GM12878 (cell line): ENCODE measurements at regions not wholly inside any gene's neighbourhood (a gene's known extent, or its start where the extent isn't known, plus 50 kb on each side); places are given as distances from the start of the nearest gene placed in this dataset.

Source experiments
- ATAC-seq: fragments of 200-7000 bp; cut with Tn5 transposase; 3 replicates; pipeline ENCODE4 v1.9.1; 2020; ENCODE audit warnings: mild to moderate bottlenecking, moderate library complexity
- BruUV-seq: library from RNA; stranded (reverse); fragments of 400-500 nt; replicated peaks from 2 replicates; lab custom pipeline; 2021; lab: Mats Ljungman, UMichigan
- CTCF ChIA-PET: fragments of 300-600 bp; sonication (Branson Sonifier 250); formaldehyde crosslinking; extraction: SDS; loops from one replicate; lab custom pipeline; 2021; ENCODE audit warnings: inconsistent platforms; lab: Yijun Ruan, JAX
- POLR2A ChIA-PET: fragments of 350-600 bp; formaldehyde crosslinking; extraction: SDS; loops from one replicate; lab custom pipeline; 2021; ENCODE audit warnings: inconsistent platforms; lab: Charles Lee
- RAD21 ChIA-PET: fragments of 300-600 bp; sonication (Branson Sonifier 250); formaldehyde crosslinking; loops from one replicate; lab custom pipeline; 2023; ENCODE audit warnings: antibody characterized with exemption; ENCODE audit not compliant: unreplicated experiment; lab: Charles Lee
- SMC1A ChIA-PET: fragments of 300-600 bp; sonication (Branson Sonifier 250); formaldehyde crosslinking; loops from one replicate; lab custom pipeline; 2023; ENCODE audit not compliant: unreplicated experiment, uncharacterized antibody; lab: Charles Lee
- DNase-seq: peaks from one replicate; pipeline ENCODE4 v3.0.0-alpha.2; 2011; ENCODE audit warnings: low read depth, low spot score
- FAIRE-seq: peaks from 3 replicates; lab custom pipeline; 2011; peaks lifted over from hg19 to GRCh38; lab: Jason Lieb, UNC
- H2AFZ ChIP-seq: 2 replicates; pipeline ENCODE4 v1.6.0; 2011; ENCODE audit warnings: low read depth, low read length, control low read depth; ENCODE audit not compliant: control insufficient read depth
- H3K27ac ChIP-seq: 2 replicates; pipeline ENCODE4 v1.5.1; 2011; ENCODE audit warnings: control low read depth; ENCODE audit not compliant: control insufficient read depth, insufficient read depth
- H3K27me3 ChIP-seq, 2 experiments: replicated peaks in 1 of 2; 2 replicates each; pipeline versions ENCODE4 v1.6.0 to v1.6.1; 2011; ENCODE audit warnings: low read length in 1 of 2; ENCODE audit not compliant: control insufficient read depth in 2 of 2, insufficient read depth in 2 of 2
- H3K36me3 ChIP-seq, 2 experiments: 2 replicates each; pipeline ENCODE4 v1.5.1; 2011; ENCODE audit warnings: low read length in 1 of 2; ENCODE audit not compliant: control insufficient read depth in 2 of 2, insufficient read depth in 2 of 2
- H3K4me1 ChIP-seq: 2 replicates; pipeline ENCODE4 v1.6.1; 2011; ENCODE audit warnings: mild to moderate bottlenecking, low read length, moderate library complexity, mixed read lengths; ENCODE audit not compliant: control insufficient read depth, insufficient read depth
- H3K4me2 ChIP-seq: 2 replicates; pipeline ENCODE4 v1.6.0; 2011; ENCODE audit warnings: control low read depth; ENCODE audit not compliant: control insufficient read depth, insufficient read depth
- H3K4me3 ChIP-seq: fragments of 200-600 bp; sonication (generic); 2 replicates; pipeline ENCODE4 v1.5.1; 2016
- H3K79me2 ChIP-seq: 2 replicates; pipeline ENCODE4 v1.6.0; 2011; ENCODE audit warnings: low read length; ENCODE audit not compliant: control insufficient read depth, insufficient read depth
- H3K9ac ChIP-seq: 2 replicates; pipeline ENCODE4 v1.8.0; 2011; ENCODE audit warnings: low read length, control low read depth, mixed read lengths; ENCODE audit not compliant: control insufficient read depth, insufficient read depth
- H3K9me3 ChIP-seq: replicated peaks from 3 replicates; pipeline ENCODE4 v1.5.1; 2011; ENCODE audit warnings: mild to moderate bottlenecking, low read length; ENCODE audit not compliant: control insufficient read depth, insufficient read depth
- H4K20me1 ChIP-seq: 2 replicates; pipeline ENCODE4 v1.6.0; 2011; ENCODE audit not compliant: control insufficient read depth, insufficient read depth
- BHLHE40 ChIP-seq, 2 experiments: fragments of 450-650 bp in 1 of 2; IDR thresholded peaks; 2 replicates each; pipeline ENCODE4 v1.6.1; 2011 to 2017; ENCODE audit warnings: low read depth in 2 of 2, borderline replicate concordance in 1 of 2, improper control_type of control experiment in 1 of 2, low read length in 1 of 2, mild to moderate bottlenecking in 1 of 2
- CBX3 ChIP-seq: fragments of 200-600 bp; sonication (generic); IDR thresholded peaks from 2 replicates; pipeline ENCODE4 v1.6.1; 2016; ENCODE audit warnings: low read depth, borderline replicate concordance
- KLF5 ChIP-seq: fragments of 450-650 bp; IDR thresholded peaks from 2 replicates; pipeline ENCODE4 v1.6.1; 2014; ENCODE audit warnings: mild to moderate bottlenecking; ENCODE audit not compliant: partially characterized antibody
- MEF2A ChIP-seq: IDR thresholded peaks from 2 replicates; pipeline ENCODE4 v1.6.1; 2011; ENCODE audit warnings: low read depth, mild to moderate bottlenecking, low read length, moderate library complexity; ENCODE audit not compliant: insufficient read depth
- MTA2 ChIP-seq: fragments of 450-650 bp; IDR thresholded peaks from 2 replicates; pipeline ENCODE4 v1.6.1; 2016; ENCODE audit warnings: low read depth, mild to moderate bottlenecking, moderate library complexity
- NFYB ChIP-seq: IDR thresholded peaks from 2 replicates; pipeline ENCODE4 v1.6.1; 2011; ENCODE audit warnings: low read depth, mild to moderate bottlenecking, low read length, improper control_type of control experiment, moderate library complexity; ENCODE audit not compliant: insufficient read depth
- POLR2AphosphoS5 ChIP-seq: IDR thresholded peaks from 2 replicates; pipeline ENCODE4 v1.6.1; 2011; ENCODE audit warnings: mild to moderate bottlenecking, low read length, inconsistent platforms
- TCF7 ChIP-seq: IDR thresholded peaks from 2 replicates; pipeline ENCODE4 v1.6.1; 2014; ENCODE audit warnings: antibody characterized with exemption, borderline replicate concordance
- WGBS: methylation state at CpG from one replicate; pipeline ENCODE4 v1.1.6; 2016; ENCODE audit warnings: low lambda C conversion rate; ENCODE audit not compliant: insufficient replicate concordance, insufficient coverage; ENCODE audit errors: missing lambda C conversion rate; 5-methylcytosine and 5-hydroxymethylcytosine counted together
- in situ Hi-C: fragments of 300-500 bp; cut with MboI; formaldehyde crosslinking; loops from 9 replicates; pipeline ENCODE4 v1.14.3; 2018; ENCODE audit warnings: mixed read lengths
- intact Hi-C: fragments of 100-400 bp; cut with micrococcal nuclease; formaldehyde crosslinking; loops from one replicate; pipeline ENCODE4 v1.14.2; 2022; ENCODE audit not compliant: unreplicated experiment
- TF ChIP-seq, protein P1 (sequence below): IDR thresholded peaks from 2 replicates; pipeline ENCODE4 v1.6.1; 2011; ENCODE audit warnings: low read depth, low read length, improper control_type of control experiment, borderline replicate concordance

DNA sequence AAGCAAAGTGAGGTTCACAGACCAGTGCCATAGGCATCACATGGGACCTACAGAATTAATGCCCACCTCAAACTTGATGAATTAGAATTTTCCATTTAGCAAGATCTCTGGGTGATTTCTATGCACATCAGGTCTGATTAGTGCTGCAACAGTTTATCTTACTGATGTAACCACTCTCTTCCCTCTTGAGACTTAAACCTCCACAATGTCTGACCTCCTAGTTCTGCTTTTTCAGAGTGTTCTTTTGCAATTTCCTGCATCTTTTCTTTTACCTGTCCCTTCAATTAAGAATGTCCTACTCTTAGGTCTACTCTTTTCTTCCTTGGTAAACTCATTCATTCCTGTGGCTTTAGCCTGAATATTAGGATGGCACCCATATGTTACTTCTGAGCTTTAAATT, 615.3 kb downstream of the TFAP2A start:
- no TSS peak for BruUV-seq

DNA sequence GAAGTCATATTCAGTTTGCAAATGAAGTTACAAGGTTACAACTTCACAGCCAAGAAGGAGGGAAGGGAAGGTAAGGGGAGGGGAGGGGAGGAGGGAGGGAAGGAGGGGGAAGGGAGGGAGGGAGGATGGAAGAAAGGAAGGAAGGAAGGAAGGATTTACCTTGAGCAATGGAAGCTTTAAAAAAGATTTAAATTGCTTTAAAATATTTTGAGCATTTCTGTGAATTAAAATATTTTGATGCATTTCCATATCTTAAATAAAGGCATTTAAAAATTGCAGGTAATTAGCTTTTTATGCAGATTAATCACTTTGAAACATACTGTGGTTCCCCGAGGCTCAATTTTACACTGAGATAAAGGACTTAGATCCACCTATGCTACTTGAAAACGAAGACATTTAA, 618.0 kb downstream of the TFAP2A start:
- TF ChIP-seq TCF7 (no peak), BHLHE40 (IDR thresholded peaks at IDR 0.05; ENCODE audit: borderline replicate concordance in 1 of 2, low read depth in 2 of 2, low read length in 1 of 2) (no peak), KLF5 (no peak), POLR2AphosphoS5 (no peak), MTA2 (no peak), MEF2A (no peak), CBX3 (no peak)
- TF ChIP-seq, protein P1, sequence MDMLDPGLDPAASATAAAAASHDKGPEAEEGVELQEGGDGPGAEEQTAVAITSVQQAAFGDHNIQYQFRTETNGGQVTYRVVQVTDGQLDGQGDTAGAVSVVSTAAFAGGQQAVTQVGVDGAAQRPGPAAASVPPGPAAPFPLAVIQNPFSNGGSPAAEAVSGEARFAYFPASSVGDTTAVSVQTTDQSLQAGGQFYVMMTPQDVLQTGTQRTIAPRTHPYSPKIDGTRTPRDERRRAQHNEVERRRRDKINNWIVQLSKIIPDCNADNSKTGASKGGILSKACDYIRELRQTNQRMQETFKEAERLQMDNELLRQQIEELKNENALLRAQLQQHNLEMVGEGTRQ: no peak
- TF ChIP-seq, all 136 proteins: peak for 0
- BruUV-seq: no TSS peak
- WGBS: 5% methylated on average over 2 of the region's 2 CpGs
- no peak for DNase-seq
- ChIA-PET CTCF (interaction anchor here (0.6 to 1.0 kb wide), 3 partner anchors 13 to 633 kb away, joined by 3 read pairs; no protein-coding TSS in a partner anchor), SMC1A (no interaction called here), POLR2A (interaction anchor here (1.1 kb wide), 1 partner anchor 13 kb away, joined by 3 read pairs; no protein-coding TSS in a partner anchor), RAD21 (no interaction called here)
- Histone ChIP-seq H3K79me2 (no peaks in the 10 kb centered on the region), H3K9me3 (no peaks in the 10 kb centered on the region), H3K27me3 (no peaks in the 10 kb centered on the region), H2AFZ (no peak overlapping the region), H3K4me2 (no peak overlapping the region), H3K27ac (no peak overlapping the region), H4K20me1 (no peaks in the 10 kb centered on the region), H3K4me1 (no peaks in the 10 kb centered on the region), H3K9ac (no peak overlapping the region), H3K36me3 (no peaks in the 10 kb centered on the region), H3K4me3 (no peak overlapping the region)
- no peak for FAIRE-seq
- in situ Hi-C loops (no loop called here), intact Hi-C loops (loop anchor here (2.0 kb wide), 1 partner anchor 40 kb away; no protein-coding TSS in a partner anchor)
- no peak for ATAC-seq

More for the DNA sequence above, 615.3 kb downstream of the TFAP2A start:
- Histone ChIP-seq H3K9ac (no peak overlapping the region), H4K20me1 (no peaks in the 10 kb centered on the region), H3K9me3 (no peaks in the 10 kb centered on the region), H3K36me3 (no peaks in the 10 kb centered on the region), H3K27ac (no peak overlapping the region), H3K4me3 (no peak overlapping the region), H2AFZ (no peak overlapping the region), H3K27me3 (no peaks in the 10 kb centered on the region), H3K79me2 (no peaks in the 10 kb centered on the region), H3K4me1 (no peaks in the 10 kb centered on the region), H3K4me2 (no peak overlapping the region)
- no peak for ATAC-seq
- RAD21 ChIA-PET: no interaction called here
- POLR2A ChIA-PET: no interaction called here
- intact Hi-C loops (no loop called here), in situ Hi-C loops (no loop called here)
- DNase-seq: no peak
- CTCF ChIA-PET: interaction anchor here (1.2 to 1.5 kb wide), 2 partner anchors 16 to 53 kb away, joined by 3 to 5 read pairs; no protein-coding TSS in a partner anchor
- no peak for FAIRE-seq
- no peak for TF ChIP-seq NFYB
- SMC1A ChIA-PET: interaction anchor here (0.6 to 1.1 kb wide), 2 partner anchors 31 to 315 kb away, joined by 3 read pairs; no protein-coding TSS in a partner anchor
